ENCODE measurements at regions not wholly inside any gene's neighbourhood (a gene's known extent, or its start where the extent isn't known, plus 50 kb on each side); places are given as distances from the start of the nearest gene placed in this dataset.

DNA sequence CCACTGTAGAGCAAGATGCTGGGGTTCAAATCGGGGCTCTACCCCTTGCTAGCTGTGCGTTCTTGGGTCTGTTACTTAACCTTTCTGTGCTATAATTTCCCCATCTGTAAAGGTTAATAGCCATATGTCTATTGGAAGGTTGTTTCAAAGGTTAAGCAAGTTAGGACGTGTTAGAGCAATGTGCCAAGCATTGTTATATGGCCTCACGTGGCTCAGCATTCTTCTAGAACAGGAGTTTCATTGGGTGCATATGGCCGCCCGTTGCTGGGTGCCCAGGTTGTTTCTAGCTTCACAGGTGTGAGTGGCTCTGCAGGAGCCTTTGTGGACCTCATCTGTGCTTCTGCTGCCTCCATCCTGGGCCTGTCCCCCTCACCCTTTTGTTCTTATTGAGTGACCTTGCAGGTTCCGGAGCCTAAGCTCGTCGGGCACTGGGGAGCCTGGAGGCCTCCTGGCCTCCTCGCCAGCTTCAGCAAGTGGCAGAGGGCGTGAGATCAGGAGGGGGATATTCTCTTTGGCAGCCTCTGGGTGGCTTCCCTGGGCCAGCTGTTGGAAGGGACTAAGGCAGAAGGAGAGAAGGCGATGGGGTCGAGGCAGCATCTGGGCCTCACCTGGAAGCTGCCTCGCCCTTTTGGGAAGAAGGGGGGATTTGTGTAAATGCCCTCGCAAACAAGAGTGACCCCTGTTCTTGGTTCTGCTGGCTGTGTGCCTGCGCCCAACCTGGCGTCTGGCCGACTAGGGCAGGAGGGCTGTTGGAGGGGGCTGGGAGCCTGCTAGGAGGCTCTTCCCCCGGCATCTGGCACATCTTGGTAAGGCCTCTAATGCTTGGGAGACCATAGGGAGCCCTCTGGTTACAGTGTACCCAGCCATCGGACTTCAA, 80.2 kb upstream of the CIBAR2 start:
- Histone ChIP-seq H3K36me3 (no peaks in the 10 kb centered on the region), H3K27ac (no peak overlapping the region), H3K4me1 (peaks cover 23% of the 10 kb centered on the region), H3K9me3 (peaks cover 7% of the 10 kb centered on the region), H3K27me3 (no peaks in the 10 kb centered on the region), H3K4me3 (no peak overlapping the region)
- no peak for TF ChIP-seq POLR2AphosphoS5 (IDR thresholded peaks at IDR 0.05; ENCODE audit: insufficient read depth in 1 of 2, low read depth in 1 of 2)
- TF ChIP-seq, protein P1, sequence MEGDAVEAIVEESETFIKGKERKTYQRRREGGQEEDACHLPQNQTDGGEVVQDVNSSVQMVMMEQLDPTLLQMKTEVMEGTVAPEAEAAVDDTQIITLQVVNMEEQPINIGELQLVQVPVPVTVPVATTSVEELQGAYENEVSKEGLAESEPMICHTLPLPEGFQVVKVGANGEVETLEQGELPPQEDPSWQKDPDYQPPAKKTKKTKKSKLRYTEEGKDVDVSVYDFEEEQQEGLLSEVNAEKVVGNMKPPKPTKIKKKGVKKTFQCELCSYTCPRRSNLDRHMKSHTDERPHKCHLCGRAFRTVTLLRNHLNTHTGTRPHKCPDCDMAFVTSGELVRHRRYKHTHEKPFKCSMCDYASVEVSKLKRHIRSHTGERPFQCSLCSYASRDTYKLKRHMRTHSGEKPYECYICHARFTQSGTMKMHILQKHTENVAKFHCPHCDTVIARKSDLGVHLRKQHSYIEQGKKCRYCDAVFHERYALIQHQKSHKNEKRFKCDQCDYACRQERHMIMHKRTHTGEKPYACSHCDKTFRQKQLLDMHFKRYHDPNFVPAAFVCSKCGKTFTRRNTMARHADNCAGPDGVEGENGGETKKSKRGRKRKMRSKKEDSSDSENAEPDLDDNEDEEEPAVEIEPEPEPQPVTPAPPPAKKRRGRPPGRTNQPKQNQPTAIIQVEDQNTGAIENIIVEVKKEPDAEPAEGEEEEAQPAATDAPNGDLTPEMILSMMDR (IDR thresholded peaks at IDR 0.05) = no peak
- no peak for TF ChIP-seq POLR2A (IDR thresholded peaks at IDR 0.05)
- intact Hi-C loops (cut with DNase I) = no loop called here
- no peak for DNase-seq (ENCODE audit: extremely low spot score in 2 of 2)

- TF ChIP-seq POLR2A (IDR thresholded peaks at IDR 0.05) = no peak
- TF ChIP-seq, protein P1 (IDR thresholded peaks at IDR 0.05) = no peak
- TF ChIP-seq POLR2AphosphoS5 (IDR thresholded peaks at IDR 0.05; ENCODE audit: insufficient read depth in 1 of 2, low read depth in 1 of 2) = no peak
- Histone ChIP-seq H3K9me3 (peaks cover 7% of the 10 kb centered on the region), H3K27me3 (no peaks in the 10 kb centered on the region), H3K4me1 (peaks cover 30% of the 10 kb centered on the region), H3K36me3 (no peaks in the 10 kb centered on the region), H3K4me3 (no peak overlapping the region), H3K27ac (no peak overlapping the region)
- DNase-seq (ENCODE audit: extremely low spot score in 2 of 2) = no peak
- intact Hi-C loops (cut with DNase I) = no loop called here
These were observed 80.8 kb upstream of the CIBAR2 start for GRCh38 chr16:85193115-85193493.

GRCh38 chr16:85193876-85194275, 81.6 kb upstream of the CIBAR2 start:
- no peak for TF ChIP-seq POLR2A (IDR thresholded peaks at IDR 0.05)
- TF ChIP-seq, protein P1 (IDR thresholded peaks at IDR 0.05) = no peak
- TF ChIP-seq POLR2AphosphoS5 (IDR thresholded peaks at IDR 0.05; ENCODE audit: insufficient read depth in 1 of 2, low read depth in 1 of 2) = no peak
- H3K4me3 ChIP-seq = no peak overlapping the region
- H3K36me3 ChIP-seq = no peaks in the 10 kb centered on the region
- peaks cover 37% of the 10 kb centered on the region for H3K4me1 ChIP-seq
- intact Hi-C loops (cut with DNase I) = no loop called here
- DNase-seq (ENCODE audit: extremely low spot score in 2 of 2) = no peak
- no peaks in the 10 kb centered on the region for H3K27me3 ChIP-seq
- peaks cover 7% of the 10 kb centered on the region for H3K9me3 ChIP-seq
- no peak overlapping the region for H3K27ac ChIP-seq

DNA sequence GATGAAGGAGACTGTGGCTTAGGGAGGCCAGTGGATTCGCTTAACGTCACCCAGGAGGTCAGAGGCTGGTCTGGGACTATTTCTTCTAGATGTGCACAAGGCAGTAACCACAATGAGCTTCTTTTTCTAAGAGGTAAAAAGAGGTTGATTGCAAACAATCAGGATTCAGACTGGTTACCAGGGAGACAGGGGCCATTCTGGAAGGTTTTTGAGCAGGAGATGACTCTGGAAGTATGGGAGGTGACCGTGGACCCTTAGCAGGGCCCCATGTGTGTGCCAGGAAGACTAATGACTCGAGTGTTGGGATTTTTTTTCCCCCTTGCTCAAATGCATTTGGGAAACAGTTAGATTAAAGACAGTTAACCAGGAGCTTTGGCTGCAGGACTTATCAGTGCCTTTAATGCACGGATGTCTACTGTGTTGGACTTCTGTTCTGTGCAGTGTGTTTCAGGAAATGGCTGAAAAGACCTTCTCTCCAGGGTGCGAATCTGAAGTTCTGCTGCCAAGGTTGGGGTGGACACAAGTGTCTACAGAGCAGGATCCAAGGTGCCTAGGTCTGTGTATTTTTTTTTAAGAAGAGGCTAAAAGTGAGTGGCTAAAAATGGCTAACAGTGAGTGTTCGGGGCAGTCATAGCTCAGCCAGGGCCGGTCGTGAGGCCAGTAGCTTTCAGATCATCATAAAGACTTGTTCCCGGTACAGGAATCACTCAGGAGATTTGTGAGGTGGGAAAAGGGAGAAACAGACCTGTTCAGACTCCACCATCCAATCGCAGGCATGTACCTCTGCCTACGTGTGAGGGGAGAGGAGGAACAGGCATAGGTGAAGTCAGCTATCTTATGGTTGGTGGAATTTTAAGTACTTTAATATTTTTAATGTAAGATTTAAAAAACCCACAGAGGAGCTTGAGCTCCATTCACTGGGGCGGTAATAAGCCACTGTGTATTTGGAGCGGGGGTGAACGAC, 82.3 kb upstream of the CIBAR2 start:
- Histone ChIP-seq H3K4me3 (no peak overlapping the region), H3K9me3 (peaks cover 7% of the 10 kb centered on the region), H3K27me3 (no peaks in the 10 kb centered on the region), H3K27ac (no peak overlapping the region), H3K4me1 (peaks cover 42% of the 10 kb centered on the region), H3K36me3 (no peaks in the 10 kb centered on the region)
- intact Hi-C loops (cut with DNase I) = no loop called here
- no peak for DNase-seq (ENCODE audit: extremely low spot score in 2 of 2)
- TF ChIP-seq, protein P1 (IDR thresholded peaks at IDR 0.05) = no peak
- TF ChIP-seq POLR2AphosphoS5 (IDR thresholded peaks at IDR 0.05; ENCODE audit: insufficient read depth in 1 of 2, low read depth in 1 of 2) = no peak
- no peak for TF ChIP-seq POLR2A (IDR thresholded peaks at IDR 0.05)

All from vagina (tissue), 2 donors.